ENCODE measurements at regions not wholly inside any gene's neighbourhood (a gene's known extent, or its start where the extent isn't known, plus 50 kb on each side); places are given as distances from the start of the nearest gene placed in this dataset.

DNA sequence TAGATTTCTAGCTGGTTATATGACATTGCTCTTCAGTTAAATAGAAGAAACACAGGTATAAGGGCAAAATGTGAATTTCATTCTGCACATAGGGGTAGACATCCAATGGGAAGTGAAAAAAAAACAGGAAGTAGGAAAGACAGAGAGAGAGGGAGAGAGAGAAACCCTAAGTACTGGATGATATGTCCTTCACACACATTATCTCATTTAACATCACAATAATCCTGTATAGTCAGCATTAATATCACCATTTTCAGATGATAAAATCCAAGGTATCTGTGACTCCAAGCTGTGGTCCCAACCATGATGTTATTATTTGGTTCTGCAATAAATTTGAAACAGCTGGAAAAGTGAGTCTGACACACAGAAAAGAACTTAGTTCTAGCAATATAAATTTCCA lies 759.9 kb downstream of the SATB2 start:
- no peak for DNase-seq

DNA sequence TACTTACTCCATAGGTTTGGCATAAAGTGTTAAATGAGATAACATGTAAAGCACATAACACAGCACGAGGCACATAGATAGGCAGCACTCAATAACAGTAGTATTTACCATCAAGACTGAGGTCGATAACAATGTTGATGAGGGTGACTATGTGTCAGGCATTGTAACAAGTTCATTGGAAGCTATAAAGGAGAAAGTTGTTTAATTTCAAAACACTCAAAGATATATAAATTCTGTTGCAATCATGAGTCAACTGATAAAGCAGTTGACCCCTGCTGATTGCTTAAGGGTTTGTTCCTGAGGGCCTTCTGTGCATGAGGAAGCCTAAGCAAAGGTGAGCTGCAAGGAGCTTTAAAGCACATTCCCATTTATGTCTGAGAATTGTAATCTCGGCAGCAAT lies 760.5 kb downstream of the SATB2 start:
- DNase-seq, result no peak

DNA sequence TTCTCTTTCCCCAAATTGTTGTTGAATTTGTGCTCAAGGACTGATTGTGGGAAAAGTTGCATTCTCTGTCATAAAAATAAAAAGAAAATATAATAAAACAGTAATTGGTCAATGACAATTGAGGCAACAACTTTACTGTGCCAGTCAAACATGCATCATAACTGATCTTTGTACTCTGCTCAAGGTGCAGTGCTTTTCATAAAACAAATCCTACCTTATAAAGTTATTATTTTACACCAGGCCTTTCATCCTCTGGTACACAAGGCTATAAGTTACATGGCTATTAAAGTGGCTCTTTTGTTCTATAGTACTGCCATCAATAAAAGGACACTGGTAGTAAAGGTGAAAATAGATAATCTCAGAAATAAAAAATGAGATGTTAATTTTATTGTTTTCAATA lies 761.9 kb downstream of the SATB2 start:
- no peak for DNase-seq

DNA sequence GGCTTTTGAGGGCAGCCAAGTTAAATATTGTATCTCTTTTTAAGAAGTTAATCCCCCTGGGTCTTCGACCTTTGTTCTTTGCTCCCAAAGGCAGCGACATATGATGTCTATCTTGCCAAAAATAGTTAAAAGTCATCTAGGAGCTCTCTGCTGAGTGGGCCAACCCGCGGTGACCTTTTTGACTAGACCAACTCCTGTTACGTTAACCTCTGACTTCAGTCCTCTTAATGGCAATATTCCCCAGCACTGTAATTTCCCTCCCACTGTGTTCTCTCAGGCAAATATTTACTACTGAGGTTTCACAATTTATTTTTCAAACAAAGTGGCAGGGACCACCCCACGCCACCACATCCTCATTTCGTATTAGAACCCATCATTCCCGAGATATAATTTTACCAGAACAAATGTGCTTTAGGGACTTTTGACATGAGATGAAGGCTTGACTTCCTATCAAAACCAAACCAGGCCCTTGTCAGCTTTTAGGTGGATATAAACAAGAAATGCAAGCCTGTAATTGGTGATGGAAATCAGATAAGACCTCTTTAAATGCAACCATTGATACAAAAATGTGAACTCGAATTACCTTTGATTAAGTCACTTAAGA lies 764.7 kb downstream of the SATB2 start:
- no peak for DNase-seq

- no peak for DNase-seq
Observed at GRCh38 chr2:198691236-198691635, 766.5 kb downstream of the SATB2 start.

DNA sequence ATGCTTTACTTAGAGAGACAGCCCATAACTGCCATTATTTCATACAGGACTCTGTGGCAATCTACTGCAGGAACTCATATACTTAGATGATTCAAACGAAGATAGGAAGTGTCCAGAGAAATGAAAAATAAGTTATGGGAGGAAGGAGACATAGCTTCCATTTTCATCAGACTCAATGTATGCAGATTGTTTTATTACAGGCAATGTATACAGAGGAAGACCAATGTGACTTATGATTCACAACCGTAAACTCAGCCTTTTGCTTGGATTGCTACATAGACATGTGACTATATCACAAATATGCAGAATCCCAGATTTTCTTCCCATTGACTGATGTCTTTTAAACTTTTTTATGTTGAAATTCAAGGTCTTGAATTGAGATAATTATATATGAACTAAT lies 793.4 kb downstream of the SATB2 start:
- DNase-seq, result no peak

GRCh38 chr2:198662905-198663304 lies 794.8 kb downstream of the SATB2 start:
- no peak for DNase-seq

DNA sequence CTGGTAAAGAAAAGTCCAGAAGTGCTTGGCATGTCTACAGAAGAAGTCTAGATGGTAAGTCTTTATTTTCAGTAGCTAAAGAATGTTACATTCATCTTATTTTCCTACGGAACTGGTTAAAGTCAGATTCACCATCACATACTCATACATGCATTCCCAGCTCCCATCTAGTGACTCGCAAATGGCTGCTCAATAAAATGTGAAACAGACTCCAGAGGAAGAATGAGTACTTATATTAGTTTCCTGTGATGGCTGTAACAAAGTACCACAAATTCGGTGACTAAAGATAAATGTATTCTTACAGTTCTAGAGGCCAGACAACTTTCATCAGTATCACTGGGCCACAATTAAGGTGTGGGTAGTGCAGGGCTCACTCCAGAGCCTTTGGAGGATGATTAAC lies 797.2 kb downstream of the SATB2 start:
- no peak for DNase-seq

GRCh38 chr2:198659096-198659870 lies 798.5 kb downstream of the SATB2 start:
- no peak for DNase-seq

DNA sequence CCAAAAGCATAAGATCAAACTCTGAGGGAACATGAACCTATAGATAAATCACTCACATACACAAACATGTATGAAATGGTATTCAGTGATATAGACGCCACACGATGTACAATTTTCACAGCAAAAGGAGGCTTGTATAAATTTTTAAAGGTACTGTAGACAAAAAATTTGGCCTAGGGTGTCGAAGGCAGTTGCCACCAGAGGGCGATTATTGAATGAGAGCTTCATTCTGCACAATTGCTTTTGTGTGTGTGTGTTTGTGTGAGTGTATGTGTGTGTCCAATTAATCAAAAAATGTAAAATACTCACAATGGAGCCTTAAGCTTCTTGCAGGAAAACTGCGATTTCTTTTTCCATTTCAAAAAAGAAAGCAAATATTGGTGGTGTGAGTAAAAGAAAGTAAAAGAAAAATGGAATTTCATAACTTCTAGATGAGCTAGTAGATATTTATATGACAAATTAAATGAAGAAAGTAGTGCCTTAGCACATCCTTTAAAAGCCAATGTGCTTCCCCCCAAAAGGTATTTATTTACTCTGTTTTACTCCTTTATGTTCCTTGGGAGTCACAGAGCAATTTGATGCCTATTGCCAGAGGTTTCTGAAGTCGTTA lies 800.1 kb downstream of the SATB2 start:
- no peak for DNase-seq

DNA sequence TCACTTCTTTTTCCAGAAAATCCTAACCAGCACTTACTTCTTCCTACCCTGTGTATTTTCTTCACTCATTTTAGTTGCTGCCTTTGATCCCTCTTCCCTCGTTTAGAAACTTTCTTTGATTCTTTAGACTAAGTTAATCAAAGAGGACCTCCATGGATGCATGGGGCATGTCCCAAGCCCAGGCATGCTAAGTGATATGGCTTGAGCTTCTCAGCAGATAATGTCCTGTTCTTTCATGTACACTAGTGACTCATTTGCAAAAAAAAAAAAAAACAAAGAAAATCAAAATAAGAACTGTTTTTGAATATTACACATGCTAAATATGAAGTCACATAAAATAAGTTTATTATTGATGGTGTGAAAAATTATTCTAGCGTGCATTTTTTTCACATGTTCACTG lies 800.9 kb downstream of the SATB2 start:
- DNase-seq, result no peak

- DNase-seq, result no peak
Observed at GRCh38 chr2:198654646-198655045, 803.1 kb downstream of the SATB2 start.

DNA sequence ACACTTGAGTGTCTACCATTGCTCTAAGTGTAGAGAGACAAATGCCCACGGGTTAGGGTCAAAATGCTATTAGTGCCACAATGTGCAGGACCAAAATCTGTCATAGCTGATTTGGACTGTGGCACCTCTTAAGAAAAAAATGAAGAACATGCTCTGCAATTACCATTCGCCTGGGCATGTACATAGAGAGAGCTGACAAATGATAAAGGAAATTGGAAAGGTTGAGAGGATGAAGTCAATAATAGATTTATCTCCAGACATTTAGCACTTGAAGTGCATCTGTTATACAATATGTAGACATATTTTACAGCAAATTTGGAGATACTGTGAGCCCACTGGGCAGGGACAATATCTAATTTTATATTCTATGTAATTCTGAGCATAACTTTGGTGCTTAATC lies 804.4 kb downstream of the SATB2 start:
- DNase-seq, result no peak

- DNase-seq, result no peak
Observed at GRCh38 chr2:198652461-198652860, 805.3 kb downstream of the SATB2 start.

- DNase-seq, result no peak
Observed at GRCh38 chr2:198645816-198646215, 811.9 kb downstream of the SATB2 start.

GRCh38 chr2:198641161-198641560 lies 816.6 kb downstream of the SATB2 start:
- DNase-seq, result no peak

- DNase-seq, result no peak
Observed at GRCh38 chr2:198640463-198640862, 817.3 kb downstream of the SATB2 start.

DNA sequence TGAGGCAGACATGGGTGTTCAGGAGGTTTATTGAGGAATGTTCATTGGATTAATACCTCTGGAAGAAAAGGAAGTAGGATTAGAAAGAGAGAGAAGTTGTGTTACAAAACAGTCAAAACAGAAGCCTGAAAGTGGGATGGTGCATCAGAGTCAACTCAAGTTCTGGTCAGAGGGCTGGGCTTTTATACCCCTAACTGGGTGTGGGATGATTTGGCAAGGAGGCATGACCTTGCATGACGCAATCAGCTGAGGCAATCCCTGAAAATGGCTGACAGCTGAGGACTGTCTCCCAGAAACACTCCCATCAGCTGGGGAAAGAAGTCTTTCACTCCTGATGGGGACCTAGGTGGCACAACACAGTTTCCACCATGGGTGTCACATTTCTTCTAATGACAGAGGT lies 818.2 kb downstream of the SATB2 start:
- DNase-seq, result no peak

DNA sequence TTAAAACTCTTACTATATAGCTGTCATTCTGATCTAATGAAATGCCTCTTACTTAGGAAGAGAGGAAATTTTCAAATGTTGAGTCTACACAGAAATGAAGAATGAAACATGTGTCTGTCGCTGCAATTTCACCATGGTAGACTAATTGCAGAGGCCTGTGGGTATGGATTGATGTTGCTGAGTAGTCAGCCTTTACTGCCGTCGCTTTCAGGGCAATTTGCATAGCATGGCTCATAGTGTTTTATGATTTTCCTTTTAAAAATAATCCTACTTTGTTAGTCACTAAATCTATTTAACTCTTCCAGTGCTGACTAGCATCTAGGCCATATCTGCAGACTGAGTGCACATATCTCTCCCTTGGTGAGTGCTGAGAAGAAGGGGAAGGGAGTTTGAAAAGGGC lies 819.2 kb downstream of the SATB2 start:
- DNase-seq, result no peak

DNA sequence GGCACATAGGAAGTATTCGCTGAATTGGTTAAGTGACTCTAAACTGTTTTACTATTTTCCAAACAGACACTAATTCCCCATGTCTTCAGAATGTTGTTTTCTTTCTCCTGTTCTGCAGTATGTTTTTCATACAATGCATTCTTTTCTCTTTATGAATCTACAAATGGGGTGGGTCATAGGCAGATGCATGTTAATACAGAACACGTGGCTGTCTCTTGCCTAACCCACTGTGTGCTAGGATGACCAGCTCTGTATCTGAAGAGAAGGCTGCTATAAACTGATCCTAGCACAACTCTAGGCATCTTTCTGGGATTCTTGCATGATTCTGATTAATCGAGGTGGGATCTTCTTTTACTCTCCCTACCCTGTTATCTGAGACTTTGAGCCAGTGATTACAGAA lies 826.0 kb downstream of the PLCL1 start:
- no peak for DNase-seq

GRCh38 chr2:198628596-198628995 lies 824.2 kb downstream of the PLCL1 start:
- DNase-seq, result no peak

DNA sequence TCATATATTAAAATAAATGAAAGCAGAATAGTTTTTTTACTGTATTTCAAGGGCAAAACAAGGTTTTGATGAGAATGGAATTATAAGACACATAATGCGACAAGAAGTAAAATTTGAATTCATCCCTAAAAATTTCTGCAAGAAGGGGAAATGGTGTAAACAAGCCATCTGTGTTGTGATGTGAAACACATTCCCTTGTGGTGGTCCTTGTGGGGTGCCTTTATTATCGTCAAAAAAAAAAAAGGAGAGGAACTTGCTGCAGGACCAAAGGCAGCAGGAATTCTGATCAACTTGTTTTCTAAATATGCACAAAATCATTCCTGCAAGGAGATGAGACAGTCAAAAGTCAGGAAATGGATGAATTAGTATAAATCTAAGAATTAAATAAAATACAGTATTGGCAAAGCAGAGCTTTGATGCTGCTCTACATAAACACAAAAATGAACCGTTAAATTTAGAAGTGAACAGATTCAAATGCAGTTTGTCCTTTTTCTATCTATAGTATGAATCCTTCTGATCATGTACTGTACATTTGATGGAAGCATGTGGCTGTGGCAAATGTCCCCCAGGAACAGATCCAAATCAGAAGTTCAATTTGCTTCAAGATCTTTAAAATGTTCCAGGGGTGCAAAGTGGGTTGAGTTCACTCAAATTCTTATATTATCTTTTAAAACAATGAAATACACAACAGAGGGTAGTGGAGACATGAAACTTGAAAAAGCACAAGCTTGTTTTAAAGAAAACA lies 818.8 kb downstream of the PLCL1 start:
- no peak for DNase-seq

DNA sequence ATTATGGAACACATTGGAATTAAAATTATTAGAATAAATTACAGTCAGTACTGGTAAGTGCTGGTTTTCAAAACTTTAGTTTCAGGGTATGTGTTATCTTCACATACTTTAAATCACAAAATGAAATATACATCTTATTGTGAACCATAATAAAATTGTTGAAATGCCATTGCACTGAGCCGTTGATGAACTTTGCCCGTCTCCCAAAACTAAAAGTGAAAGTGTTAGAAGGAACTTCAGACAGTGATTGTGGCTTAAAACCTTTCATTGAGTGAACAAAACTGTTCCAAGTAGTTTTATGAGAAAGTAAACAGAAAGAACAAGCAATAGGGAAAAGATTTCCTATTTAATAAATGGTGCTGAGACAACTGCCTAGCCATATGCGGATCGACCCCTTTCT lies 811.6 kb downstream of the PLCL1 start:
- no peak for DNase-seq

- no peak for DNase-seq
Observed at GRCh38 chr2:198611201-198611600, 806.8 kb downstream of the PLCL1 start.

Measured in activated CD4-positive, alpha-beta T cell treated with anti-CD3 and anti-CD28 coated beads for 1 hour (primary cell).